Left renal pelvis (tissue), 4 donors: ENCODE measurements at regions not wholly inside any gene's neighbourhood (a gene's known extent, or its start where the extent isn't known, plus 50 kb on each side); places are given as distances from the start of the nearest gene placed in this dataset.
"Not testable (repeated sequence)": the region's sequence is repeated elsewhere in the genome, so short reads cannot be mapped to it uniquely, and the experiment has no call there.

Experiments
- DNase-seq, 4 donors: peaks; one replicate each; pipeline ENCODE4 v3.0.0-alpha.2; 2013; ENCODE audit warnings: low read depth in 4 of 4, low spot score in 3 of 4

DNA sequence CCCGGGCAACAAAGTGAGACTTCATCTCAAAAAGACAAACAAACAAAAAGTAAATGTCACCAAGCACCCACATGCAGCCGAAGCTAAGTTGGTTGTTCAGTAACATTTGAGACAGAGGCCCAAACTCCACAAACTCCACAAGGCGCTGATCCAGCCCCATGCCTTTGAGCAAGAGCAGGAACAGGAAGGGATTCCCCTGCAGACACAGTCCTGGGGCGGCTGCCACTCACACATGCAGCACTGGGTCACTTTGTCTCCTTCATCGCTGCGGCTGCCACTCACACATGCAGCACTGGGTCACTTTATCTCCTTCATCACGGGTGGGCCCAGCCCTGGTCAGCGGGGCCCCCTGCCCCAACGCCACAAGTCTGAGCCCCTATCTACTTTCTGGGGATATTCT lies 246.9 kb upstream of the RREB1 start:
- no peak for DNase-seq

DNA sequence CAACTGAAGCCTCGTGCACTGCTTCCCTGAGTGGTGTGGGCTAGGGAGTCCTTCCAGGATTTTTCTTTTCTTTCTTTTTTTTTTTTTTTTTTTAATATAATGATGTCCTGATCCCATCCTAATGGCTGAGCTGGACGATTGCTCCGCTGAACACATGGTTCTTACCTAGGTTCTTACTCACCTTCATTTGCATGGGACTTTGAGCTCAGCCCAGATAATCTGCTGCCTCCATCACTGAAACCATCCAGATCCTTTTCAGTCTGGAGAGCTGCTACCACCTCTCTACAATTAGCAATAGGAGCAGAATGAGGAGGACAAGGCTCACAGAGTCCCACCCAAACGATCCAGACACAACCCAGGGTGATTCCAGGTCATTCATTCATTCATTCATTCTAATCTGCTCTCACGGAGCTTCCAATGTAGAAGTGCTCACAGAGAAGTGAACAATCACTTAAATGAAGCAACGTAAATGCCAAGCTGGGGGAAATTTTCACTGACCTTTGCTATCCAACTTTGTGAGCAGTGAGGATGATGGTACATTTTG lies 246.3 kb upstream of the RREB1 start:
- no peak for DNase-seq

- DNase-seq = no peak
These were observed 245.8 kb upstream of the RREB1 start for GRCh38 chr6:6861995-6862394.

DNA sequence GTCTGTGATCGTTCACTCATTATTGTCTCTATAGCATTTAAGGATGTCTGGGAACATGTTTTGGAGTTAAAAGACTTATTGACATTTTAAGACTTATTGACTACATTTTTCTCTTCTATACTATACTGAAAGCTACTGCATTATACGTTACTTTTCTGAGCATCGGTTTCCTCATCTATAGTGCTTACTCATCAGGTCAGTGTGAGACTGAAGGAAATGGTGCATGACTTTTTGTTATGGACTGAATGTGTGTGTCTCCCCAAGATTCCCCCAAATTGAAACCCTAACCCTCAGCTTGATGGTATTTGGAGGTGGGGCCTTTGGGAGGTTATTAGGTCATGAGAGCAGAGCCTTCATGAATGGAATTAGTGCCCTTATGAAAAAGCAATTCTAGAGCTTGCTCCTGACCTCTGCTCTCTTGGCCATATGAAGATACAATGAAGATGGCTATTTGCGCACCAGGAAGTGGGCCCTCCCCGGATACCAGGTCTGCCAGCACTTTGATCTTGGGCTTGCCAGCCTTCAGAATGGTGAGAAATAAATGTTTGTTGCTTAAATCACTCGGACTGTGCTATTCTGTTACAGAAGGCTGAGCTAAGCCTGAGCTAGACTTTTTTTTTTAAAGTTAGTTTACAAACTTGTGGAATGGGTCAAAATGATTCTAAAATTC lies 243.7 kb upstream of the RREB1 start:
- DNase-seq = no peak

- DNase-seq = no peak
These were observed 242.2 kb upstream of the RREB1 start for GRCh38 chr6:6865611-6866010.

GRCh38 chr6:6866656-6867403 lies 240.9 kb upstream of the RREB1 start:
- DNase-seq = no peak

- no peak for DNase-seq
These were observed 240.4 kb upstream of the RREB1 start for GRCh38 chr6:6867404-6867799.

DNA sequence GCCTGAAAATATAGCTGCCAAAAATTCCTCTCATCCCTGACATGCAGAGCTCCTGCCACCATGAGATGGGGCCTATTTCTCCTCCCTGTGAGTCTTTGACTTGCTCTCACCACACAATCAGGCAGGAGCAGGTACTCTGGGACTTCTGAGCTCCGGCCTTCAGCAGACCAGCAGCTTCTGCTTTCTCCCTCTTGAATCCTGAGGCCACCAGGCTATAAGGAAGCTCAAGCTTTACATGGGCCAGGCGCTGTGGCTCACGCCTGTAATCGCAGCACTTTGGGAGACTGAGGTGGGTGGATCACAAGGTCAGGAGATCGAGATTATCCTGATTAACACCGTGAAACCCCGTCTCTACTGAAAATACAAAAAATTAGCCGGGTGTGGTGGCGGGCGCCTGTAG lies 238.7 kb upstream of the RREB1 start:
- no peak for DNase-seq

GRCh38 chr6:6870921-6871320 lies 236.8 kb upstream of the RREB1 start:
- DNase-seq = no peak

- no peak for DNase-seq
These were observed 235.1 kb upstream of the RREB1 start for GRCh38 chr6:6872459-6873344.

DNA sequence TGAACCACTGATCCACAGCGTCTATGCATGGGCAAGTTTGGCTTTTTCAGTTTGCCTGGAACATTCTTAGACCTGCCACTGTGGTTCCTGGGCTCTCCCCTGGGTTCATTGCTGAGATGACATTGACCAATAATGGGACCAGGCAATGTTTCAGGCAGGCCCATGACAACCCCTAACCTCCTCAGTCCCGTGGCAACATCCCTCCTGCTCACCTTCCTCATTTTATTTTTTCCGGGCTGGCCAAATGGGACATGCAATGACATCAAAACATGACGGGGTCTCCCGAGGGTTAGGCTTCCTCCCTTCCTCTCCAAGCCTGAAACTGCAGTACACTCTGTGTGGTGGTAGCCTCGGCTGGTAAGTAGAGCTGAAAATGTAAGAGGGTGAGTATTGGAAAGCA lies 234.0 kb upstream of the RREB1 start:
- DNase-seq = no peak

DNA sequence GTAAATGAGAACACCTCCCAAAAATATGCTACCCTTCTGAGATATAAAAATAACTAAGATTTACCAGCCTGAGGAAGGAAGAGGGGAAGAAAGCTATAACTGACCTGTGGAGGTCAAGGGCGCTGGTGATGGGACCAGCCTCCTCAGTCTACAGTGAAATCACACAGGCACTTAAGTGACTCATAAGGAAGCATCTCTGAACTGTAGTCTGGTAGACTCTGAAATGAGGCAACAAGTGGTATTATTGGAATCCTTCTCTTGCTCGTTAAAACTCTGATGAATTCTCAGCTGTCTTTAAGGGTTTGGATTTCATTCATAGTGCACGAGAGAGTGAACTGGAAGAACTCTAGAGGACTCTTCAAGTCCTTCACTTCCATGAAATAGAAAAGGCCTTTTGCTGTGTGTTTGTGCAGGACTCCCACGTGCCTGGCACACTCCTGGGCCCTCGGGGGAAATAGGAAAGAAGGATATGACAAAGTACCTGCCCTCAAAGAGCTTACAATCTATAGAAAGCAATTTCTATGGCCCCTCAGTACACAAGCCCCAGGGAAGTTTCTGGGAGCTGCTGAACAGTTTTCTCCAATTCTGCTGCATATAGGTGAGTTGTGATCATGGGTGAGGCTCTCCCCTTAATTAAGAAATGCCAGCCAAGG lies 231.8 kb upstream of the RREB1 start:
- DNase-seq = no peak

- not testable (repeated sequence) for DNase-seq
These were observed 230.0 kb upstream of the RREB1 start for GRCh38 chr6:6877792-6878191.

GRCh38 chr6:6878887-6879585 lies 228.7 kb upstream of the RREB1 start:
- no peak for DNase-seq

GRCh38 chr6:6879586-6879974 lies 228.2 kb upstream of the RREB1 start:
- not testable (repeated sequence) for DNase-seq

DNA sequence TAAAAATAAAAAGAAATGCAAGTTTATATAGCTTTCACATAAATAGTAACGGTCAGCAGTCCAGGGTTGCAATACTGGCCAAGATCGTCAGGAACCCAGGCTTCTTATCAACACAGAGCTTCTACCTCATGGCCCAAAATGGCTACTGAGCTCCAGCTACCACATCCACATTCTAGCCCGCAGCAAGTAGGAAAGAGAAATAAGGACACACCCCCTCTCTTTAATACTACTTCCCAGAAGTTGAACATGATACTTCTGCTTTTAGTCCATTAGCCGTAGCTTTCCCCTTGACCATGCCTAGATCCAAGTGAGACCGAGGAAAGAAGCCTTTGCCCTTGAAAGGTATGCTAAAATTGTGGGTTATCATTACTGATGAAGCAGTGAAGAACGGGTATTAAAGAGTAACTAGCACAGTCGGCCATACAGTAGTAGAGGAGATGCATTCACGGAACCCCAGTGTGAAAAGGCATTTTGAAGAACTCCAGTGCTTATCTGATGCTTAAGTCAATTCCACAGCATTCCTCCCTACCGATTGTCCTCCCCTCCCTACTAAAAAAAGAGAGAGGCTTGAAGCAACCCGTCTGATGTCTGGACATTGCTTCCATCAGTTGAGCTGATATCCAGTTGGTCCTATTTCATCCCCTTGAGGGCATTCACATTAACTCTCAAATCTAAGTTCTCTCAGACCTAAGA lies 226.9 kb upstream of the RREB1 start:
- no peak for DNase-seq

DNA sequence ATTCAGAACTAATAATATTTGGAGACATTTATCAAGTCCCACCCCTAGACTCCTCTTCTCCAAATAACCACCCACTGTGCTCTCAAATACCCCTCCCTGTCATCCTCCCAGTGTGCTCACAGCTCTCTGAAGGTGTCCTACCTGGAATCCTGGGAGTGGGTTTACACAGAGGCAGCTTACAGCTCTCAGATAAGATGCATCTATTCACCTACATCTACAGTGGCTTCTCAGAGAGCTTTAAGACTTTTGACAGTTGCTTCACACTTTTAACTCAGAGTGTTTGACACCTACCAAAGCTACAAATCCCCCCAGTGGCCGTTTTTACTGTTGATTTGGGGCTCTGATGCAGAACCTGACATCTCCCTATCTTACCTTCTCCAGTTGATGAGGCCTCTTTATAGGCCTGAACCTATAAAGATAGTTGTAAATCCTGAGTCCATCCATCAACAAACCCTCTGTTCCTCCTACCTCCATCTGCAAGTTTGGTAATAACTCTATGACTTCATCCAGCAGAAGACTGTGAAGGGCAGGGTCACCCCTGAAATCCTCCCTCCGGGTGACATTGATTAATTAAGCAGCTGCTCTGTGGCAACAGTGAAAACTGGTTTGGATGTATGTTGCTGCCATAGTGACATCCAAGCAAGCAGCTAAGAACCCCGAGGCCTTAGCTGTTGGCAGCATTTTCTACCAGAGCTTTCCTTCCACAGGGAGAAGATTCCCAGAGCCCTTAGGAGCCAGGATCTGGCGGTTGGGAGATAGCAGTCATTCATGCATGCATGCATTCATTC lies 226.1 kb upstream of the RREB1 start:
- DNase-seq = no peak

- DNase-seq = no peak
These were observed 225.2 kb upstream of the RREB1 start for GRCh38 chr6:6882592-6882991.

DNA sequence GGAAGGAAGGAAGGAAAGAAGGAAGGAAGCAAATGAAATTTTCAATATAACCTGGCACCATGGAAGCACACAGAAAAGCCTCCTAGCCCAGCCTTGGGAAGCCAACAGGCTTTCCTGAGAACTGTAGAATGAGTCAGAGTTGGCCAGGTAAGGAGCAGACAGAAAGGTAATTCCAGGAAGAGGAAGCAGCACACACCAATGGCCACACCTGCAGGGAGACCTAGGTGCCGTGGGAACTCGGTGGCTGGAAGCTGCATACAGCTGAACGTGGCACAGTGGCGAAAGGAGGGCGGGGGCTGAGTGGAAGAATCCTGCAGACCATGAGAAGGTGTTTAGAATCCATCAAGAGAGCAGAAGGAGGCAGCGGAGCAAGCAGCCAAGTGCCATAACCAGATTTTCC lies 224.8 kb upstream of the RREB1 start:
- no peak for DNase-seq
